A549 (cell line): ENCODE measurements at regions not wholly inside any gene's neighbourhood (a gene's known extent, or its start where the extent isn't known, plus 50 kb on each side); places are given as distances from the start of the nearest gene placed in this dataset.

Experiments
- CTCF ChIP-seq: fragments of >200 bp; sonication (Bioruptor Twin); formaldehyde crosslinking; IDR thresholded peaks from 3 replicates; pipeline ENCODE4 v1.5.1; 2016
- EP300 ChIP-seq, 2 experiments: fragments of >200 bp; sonication (Bioruptor Twin); formaldehyde crosslinking; IDR thresholded peaks; 2 replicates in 1 of 2; 3 replicates in 1 of 2; pipeline ENCODE4 v1.6.1; 2016 to 2017
- MAFK ChIP-seq: fragments of 450-650 bp; IDR thresholded peaks from 2 replicates; pipeline ENCODE4 v1.6.1; 2014; ENCODE audit not compliant: partially characterized antibody
- MAZ ChIP-seq: fragments of 150-350 bp; IDR thresholded peaks from 2 replicates; pipeline ENCODE4 v1.6.1; 2014; ENCODE audit warnings: antibody characterized with exemption, low read depth, low read length, borderline replicate concordance
- MYC ChIP-seq: IDR thresholded peaks from 2 replicates; pipeline ENCODE4 v1.6.1; 2012; ENCODE audit warnings: mild to moderate bottlenecking, inconsistent platforms, low read length, improper control_type of control experiment, borderline replicate concordance
- PBX3 ChIP-seq: IDR thresholded peaks from 2 replicates; pipeline ENCODE4 v1.6.1; 2012
- POLR2A ChIP-seq: IDR thresholded peaks from 2 replicates; pipeline ENCODE4 v1.6.1; 2012; ENCODE audit warnings: mild to moderate bottlenecking, low read length
- REST ChIP-seq: fragments of 200-600 bp; sonication (generic); IDR thresholded peaks from 2 replicates; pipeline ENCODE4 v1.6.1; 2016; ENCODE audit warnings: antibody characterized with exemption, mild to moderate bottlenecking, moderate library complexity
- SMC3 ChIP-seq: fragments of >200 bp; sonication (Bioruptor Twin); formaldehyde crosslinking; IDR thresholded peaks from 3 replicates; pipeline ENCODE4 v1.6.1; 2018; ENCODE audit warnings: inconsistent platforms
- TP53 ChIP-seq: fragments of 250-450 bp; sonication (Bioruptor Pico); IDR thresholded peaks from 2 replicates; pipeline ENCODE4 v1.5.0; 2021; ENCODE audit warnings: mild to moderate bottlenecking, moderate library complexity
- USF2 ChIP-seq: fragments of 450-650 bp; IDR thresholded peaks from 2 replicates; pipeline ENCODE4 v1.6.1; 2014; ENCODE audit warnings: antibody characterized with exemption
- TF ChIP-seq, protein P1 (sequence below): IDR thresholded peaks from 2 replicates; pipeline ENCODE4 v1.6.1; 2012
- TF ChIP-seq, protein P2 (sequence below): IDR thresholded peaks from 2 replicates; pipeline ENCODE4 v1.6.1; 2012; ENCODE audit warnings: low read depth, borderline replicate concordance

- no peak for TF ChIP-seq CTCF
- TF ChIP-seq, protein P1, sequence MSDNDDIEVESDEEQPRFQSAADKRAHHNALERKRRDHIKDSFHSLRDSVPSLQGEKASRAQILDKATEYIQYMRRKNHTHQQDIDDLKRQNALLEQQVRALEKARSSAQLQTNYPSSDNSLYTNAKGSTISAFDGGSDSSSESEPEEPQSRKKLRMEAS, result no peak
- TF ChIP-seq TP53 (CRISPR knock-in tag), result no peak
- no peak for TF ChIP-seq POLR2A
- no peak for TF ChIP-seq MAFK
- no peak for TF ChIP-seq MYC
- no peak for TF ChIP-seq SMC3
- TF ChIP-seq, protein P2, sequence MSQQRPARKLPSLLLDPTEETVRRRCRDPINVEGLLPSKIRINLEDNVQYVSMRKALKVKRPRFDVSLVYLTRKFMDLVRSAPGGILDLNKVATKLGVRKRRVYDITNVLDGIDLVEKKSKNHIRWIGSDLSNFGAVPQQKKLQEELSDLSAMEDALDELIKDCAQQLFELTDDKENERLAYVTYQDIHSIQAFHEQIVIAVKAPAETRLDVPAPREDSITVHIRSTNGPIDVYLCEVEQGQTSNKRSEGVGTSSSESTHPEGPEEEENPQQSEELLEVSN, result no peak
- no peak for TF ChIP-seq REST
- no peak for TF ChIP-seq MAZ
- TF ChIP-seq EP300 (IDR thresholded peaks at IDR 0.05), result no peak
- no peak for TF ChIP-seq PBX3
- TF ChIP-seq USF2, result no peak
These were observed 93.4 kb upstream of the KLF12 start for GRCh38 chr13:74227476-74228158.
